ENCODE measurements at regions not wholly inside any gene's neighbourhood (a gene's known extent, or its start where the extent isn't known, plus 50 kb on each side); places are given as distances from the start of the nearest gene placed in this dataset.

- TF ChIP-seq CTCF (IDR thresholded peaks at IDR 0.05) (no peak), POLR2A (IDR thresholded peaks at IDR 0.05) (no peak)
Measured at GRCh38 chr9:22227986-22228385, 218.6 kb upstream of the DMRTA1 start.

All from esophagus squamous epithelium (tissue), 4 donors.